VCaP (cell line): ENCODE measurements at regions not wholly inside any gene's neighbourhood (a gene's known extent, or its start where the extent isn't known, plus 50 kb on each side); places are given as distances from the start of the nearest gene placed in this dataset.

ENCODE experiments used
- H3K27ac ChIP-seq: fragments of 450-650 bp; 2 replicates; pipeline ENCODE4 v1.5.1; 2017
- CTCF ChIP-seq: fragments of 450-650 bp; conservative IDR thresholded peaks from 2 replicates; pipeline ENCODE4 v1.5.1; 2017; ENCODE audit warnings: mild to moderate bottlenecking, moderate library complexity

- no peak overlapping the region for H3K27ac ChIP-seq
- peak; percentile 54 for TF ChIP-seq CTCF
Observed at GRCh38 chrX:112147206-112147605, 64.6 kb upstream of the TRPC5 start.

GRCh38 chrX:112137276-112137675, 54.7 kb upstream of the TRPC5 start:
- TF ChIP-seq CTCF = no peak
- no peak overlapping the region for H3K27ac ChIP-seq
